ELF-1 (cell line): ENCODE measurements at regions not wholly inside any gene's neighbourhood (a gene's known extent, or its start where the extent isn't known, plus 50 kb on each side); places are given as distances from the start of the nearest gene placed in this dataset.
"Not testable (repeated sequence)": the region's sequence is repeated elsewhere in the genome, so short reads cannot be mapped to it uniquely, and the experiment has no call there.

ENCODE experiments used
- DNase-seq: peaks from one replicate; pipeline ENCODE4 v3.0.0-alpha.2; 2016; ENCODE audit warnings: low read depth, low spot score

DNA sequence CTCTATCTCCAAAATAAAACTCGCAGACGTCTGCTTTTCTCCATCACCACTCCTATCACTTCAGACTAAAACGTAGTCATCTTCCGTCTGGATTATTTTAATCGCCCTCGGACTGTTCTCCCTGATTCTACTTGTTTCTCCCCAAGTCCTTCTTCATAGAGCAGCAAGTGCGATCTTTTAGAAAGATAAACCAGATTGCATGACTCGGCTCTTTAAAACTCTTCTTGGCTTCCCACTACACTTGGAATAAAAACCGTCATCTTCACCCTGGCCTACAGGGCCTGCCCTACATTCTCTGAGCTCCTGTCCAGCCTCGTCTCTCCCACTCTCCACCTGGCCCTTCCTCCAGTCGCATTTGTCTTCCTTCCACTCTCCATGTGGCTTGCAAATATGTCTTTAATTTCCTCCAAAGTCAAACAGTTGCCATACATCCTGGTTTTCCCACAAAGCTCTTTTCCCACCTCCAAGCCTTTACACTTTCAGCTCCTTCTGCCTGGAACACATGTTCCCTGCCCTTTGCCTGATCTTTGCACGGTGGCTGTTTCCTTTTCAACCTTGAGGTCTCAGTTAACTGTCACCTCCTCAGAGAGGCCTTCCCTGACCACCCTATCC, 70.5 kb upstream of the DHX40 start:
- DNase-seq, result no peak

DNA sequence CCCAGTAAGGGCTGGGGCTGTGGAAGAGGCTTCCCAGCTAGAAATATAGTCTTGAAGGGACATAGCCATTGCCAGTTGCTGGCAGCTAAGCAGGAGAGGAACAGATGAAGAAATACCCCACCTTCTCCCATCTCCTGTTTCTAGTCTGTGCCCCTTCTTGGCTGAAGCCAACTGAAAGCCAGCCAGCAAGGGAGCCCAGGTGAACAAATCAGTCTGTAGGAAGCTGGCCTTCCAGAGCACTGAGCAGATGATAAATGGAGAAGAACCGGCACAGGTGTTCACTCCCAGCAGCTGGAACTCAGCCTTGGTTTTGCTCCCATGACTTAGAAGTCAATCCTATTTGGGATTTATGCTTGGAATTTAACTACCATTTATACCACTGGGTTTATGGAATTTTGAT, 69.2 kb upstream of the DHX40 start:
- no peak for DNase-seq

GRCh38 chr17:59498530-59499307, 66.7 kb upstream of the DHX40 start:
- no peak for DNase-seq

- not testable (repeated sequence) for DNase-seq
These were observed 65.2 kb upstream of the DHX40 start for GRCh38 chr17:59500086-59500655.

- DNase-seq, result no peak
These were observed 63.7 kb upstream of the DHX40 start for GRCh38 chr17:59501690-59502089.

GRCh38 chr17:59502800-59503199, 62.6 kb upstream of the DHX40 start:
- no peak for DNase-seq

GRCh38 chr17:59503500-59503899, 61.9 kb upstream of the DHX40 start:
- no peak for DNase-seq

DNA sequence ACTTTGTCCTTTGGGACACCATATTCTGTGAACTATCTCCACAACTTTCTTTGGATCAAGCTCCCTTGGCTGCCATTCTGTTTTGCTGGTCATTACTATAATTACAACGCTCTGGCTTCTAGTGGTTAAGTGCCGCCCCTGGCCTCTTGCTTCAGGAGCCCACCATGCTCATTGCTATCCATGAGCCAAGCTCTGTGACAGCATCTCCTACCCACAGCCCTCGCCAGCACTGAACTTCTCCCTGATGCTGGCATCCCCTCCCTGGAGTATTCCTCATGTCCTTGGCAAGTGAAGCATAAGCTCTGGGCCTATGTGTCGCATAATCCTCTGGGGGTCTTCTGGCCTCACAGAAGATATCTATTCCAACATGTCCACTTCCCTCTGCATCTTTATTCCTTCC, 60.6 kb upstream of the DHX40 start:
- no peak for DNase-seq

GRCh38 chr17:59505610-59506276, 59.7 kb upstream of the DHX40 start:
- peak; percentile 57 for DNase-seq

DNA sequence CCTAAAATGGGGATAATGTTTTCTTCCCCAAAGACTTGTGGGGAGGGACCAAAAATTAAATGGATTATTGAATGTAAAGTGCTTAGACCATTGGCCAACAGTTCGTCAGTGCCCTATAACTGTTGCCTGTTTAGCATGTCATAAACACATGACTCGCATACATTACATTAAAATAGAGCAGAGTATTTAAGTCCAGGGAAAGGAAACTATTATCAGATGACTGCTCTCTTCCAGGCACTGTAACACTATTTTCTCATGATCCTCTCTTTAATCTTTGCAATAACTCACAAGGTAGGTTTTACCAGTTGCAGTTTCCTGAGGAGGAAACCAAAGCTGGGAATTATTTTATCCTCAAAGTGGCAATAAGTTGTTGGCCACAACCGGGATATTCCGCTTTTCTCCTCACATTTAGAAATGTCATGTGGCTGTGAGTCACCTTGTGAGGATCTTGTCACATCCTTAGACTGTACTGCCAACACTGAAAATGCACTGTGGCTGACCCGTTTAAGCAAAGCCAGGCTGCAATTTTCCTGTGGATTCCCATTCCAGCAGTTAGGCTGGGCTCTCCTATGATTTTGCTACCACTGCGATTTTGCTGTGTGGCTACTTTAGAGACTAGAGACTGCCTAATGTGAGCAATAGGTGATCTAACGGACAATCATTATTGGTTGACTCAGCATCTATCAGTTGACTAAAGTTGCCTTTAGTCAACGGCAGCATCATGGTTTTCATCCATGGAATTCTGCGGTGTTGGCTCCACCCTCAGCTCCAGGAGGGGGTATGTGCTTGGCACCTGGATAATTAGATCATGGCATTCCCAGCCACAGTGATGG, 58.3 kb upstream of the DHX40 start:
- DNase-seq, result no peak

- DNase-seq, result peak; percentile 14
These were observed 56.3 kb upstream of the DHX40 start for GRCh38 chr17:59508999-59509625.

- DNase-seq, result no peak
These were observed 54.8 kb upstream of the DHX40 start for GRCh38 chr17:59510611-59511010.

DNA sequence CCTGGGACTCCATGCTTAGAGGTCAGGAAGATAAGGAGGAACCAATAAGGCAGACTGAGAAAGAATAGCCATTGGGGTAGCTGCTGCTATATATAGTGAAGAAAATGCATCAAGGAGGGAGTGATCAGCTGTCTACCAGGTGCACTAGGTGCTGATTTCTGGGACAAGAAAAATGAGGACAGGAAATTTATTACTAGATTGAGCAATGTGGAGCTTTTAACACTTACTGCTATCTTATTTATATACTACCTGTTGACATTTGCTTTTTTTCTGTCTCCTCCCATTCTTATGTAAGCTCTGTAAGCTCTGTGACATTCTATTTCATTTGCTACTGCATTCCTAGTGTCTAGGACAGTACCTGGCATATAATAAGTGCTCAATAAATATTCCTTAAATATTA, 53.7 kb upstream of the DHX40 start:
- no peak for DNase-seq

DNA sequence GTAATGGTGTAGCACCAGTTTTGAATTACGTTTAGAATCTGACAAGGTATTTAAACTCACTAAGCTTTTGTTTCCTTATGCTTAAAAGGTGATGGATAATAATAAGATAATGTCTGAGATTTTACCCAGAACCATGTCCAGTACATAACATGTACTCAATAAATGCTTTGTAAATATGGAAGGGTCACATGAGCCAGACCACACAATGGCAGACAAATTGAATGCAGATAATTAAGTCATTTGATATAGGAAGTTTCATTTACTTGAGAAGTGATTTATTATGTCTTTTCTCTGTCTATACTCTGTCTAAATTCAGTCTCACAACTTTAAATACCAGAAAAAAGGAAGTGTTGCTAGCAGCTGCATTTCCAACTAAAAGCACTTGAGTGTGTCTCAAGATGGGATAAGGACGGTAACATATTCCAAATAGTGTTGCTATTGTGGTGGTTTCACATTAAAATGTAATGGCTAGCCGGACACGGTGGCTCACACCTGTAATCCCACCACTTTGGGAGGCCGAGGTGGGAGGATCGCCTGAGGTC, 52.5 kb upstream of the DHX40 start:
- DNase-seq, result no peak

DNA sequence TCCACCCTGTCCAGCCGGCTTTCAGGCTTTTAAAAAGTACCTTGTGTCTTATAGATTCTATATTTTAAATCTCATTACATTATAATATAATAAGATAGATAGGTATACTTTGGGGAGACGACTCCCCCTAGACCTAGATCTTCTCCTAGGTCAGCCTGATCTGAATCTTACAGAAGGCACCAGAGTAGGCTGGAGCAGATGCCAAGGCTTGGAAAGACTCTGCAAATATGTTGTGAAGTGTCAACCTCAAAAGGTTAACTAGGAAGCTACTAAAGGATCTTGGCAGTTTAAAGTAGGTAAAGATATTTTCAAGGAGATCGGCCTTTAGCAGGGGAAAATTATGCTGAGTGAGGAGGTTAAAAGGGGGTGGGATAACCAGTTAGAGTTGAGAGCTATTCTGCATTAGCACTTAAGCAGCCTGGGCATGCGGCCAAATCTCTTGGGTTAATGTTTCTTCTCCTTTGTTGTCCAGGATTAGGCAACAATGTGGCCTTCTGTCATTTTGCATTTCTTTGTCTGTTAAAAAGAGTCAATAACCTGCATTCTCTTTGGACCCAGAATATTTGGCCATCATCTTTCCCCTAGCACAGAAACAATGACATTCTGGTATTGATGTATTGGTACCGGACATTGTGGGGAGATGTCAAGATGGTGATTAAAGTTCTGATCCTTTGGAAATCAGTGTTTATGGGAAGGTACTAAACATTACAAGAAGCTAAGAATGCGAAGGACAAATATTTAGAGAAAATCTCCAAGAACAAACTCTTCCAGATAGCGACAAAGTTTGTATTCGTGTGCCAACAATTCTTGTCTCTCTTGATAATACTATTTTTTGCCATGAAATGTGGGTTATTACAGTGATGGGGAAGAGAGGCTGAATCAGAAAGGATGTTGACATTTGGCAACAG, 51.2 kb upstream of the DHX40 start:
- DNase-seq, result no peak
